Tibial nerve (tissue), 4 donors: ENCODE measurements at regions not wholly inside any gene's neighbourhood (a gene's known extent, or its start where the extent isn't known, plus 50 kb on each side); places are given as distances from the start of the nearest gene placed in this dataset.

Experiments used
- EP300 ChIP-seq, 2 donors: sonication (generic); formaldehyde crosslinking; IDR thresholded peaks; one replicate each; pipeline ENCODE4 v1.6.1; 2017; ENCODE audit warnings: antibody characterized with exemption in 2 of 2, mild to moderate bottlenecking in 1 of 2
- POLR2A ChIP-seq, 2 donors: fragments of 450-650 bp; IDR thresholded peaks; one replicate each; pipeline ENCODE4 v1.6.1; 2017; ENCODE audit warnings: antibody characterized with exemption in 2 of 2, mild to moderate bottlenecking in 2 of 2, moderate library complexity in 2 of 2
- TF ChIP-seq, protein P1 (sequence below), 5 experiments: fragments of 200-600 bp in 3 of 5; fragments of 450-650 bp in 2 of 5; sonication (generic) in 3 of 5; IDR thresholded peaks; one replicate each; pipeline ENCODE4 v1.5.1; 2016 to 2019; ENCODE audit warnings: antibody characterized with exemption in 5 of 5, mild to moderate bottlenecking in 3 of 5, moderate library complexity in 2 of 5

- TF ChIP-seq, protein P1, sequence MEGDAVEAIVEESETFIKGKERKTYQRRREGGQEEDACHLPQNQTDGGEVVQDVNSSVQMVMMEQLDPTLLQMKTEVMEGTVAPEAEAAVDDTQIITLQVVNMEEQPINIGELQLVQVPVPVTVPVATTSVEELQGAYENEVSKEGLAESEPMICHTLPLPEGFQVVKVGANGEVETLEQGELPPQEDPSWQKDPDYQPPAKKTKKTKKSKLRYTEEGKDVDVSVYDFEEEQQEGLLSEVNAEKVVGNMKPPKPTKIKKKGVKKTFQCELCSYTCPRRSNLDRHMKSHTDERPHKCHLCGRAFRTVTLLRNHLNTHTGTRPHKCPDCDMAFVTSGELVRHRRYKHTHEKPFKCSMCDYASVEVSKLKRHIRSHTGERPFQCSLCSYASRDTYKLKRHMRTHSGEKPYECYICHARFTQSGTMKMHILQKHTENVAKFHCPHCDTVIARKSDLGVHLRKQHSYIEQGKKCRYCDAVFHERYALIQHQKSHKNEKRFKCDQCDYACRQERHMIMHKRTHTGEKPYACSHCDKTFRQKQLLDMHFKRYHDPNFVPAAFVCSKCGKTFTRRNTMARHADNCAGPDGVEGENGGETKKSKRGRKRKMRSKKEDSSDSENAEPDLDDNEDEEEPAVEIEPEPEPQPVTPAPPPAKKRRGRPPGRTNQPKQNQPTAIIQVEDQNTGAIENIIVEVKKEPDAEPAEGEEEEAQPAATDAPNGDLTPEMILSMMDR (IDR thresholded peaks at IDR 0.05), result no peak
- TF ChIP-seq POLR2A (IDR thresholded peaks at IDR 0.05), result no peak
- TF ChIP-seq EP300 (IDR thresholded peaks at IDR 0.05), result no peak
Measured at GRCh38 chrX:115712484-115712883, 151.5 kb downstream of the PLS3 start.
